ENCODE measurements at regions not wholly inside any gene's neighbourhood (a gene's known extent, or its start where the extent isn't known, plus 50 kb on each side); places are given as distances from the start of the nearest gene placed in this dataset.
"Not testable (repeated sequence)": the region's sequence is repeated elsewhere in the genome, so short reads cannot be mapped to it uniquely, and the experiment has no call there.

DNA sequence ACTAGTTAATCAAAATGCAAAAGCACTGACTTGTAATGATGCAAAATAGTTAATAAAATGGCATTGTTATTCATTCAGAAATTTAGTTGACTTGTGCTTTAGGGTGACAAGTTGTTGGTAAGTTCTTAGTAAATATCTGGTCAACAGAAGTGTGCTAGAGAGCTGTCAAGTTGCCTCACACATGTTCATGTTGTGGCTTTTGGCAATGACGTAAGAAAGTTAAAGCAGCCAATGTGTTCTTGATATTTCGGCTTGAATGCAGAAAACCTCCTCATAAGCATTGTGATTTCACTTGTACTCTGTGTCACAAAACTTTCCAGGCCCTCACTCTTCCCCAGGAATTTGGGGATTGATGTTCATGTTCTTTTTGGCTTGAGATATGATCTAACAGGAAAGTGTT lies 626.7 kb downstream of the PRR16 start:
- Histone ChIP-seq H3K4me3 (no peak overlapping the region), H3K36me3 (no peaks in the 10 kb centered on the region), H3K27me3 (no peaks in the 10 kb centered on the region), H3K27ac (no peak overlapping the region), H3K4me1 (no peaks in the 10 kb centered on the region), H3K9me3 (no peaks in the 10 kb centered on the region)
- WGBS, 2 donors (ENCODE audit: low coverage in 1 of 2), result 74 to 78% methylated on average over 2 of the region's 2 CpGs
- ATAC-seq, result no peak
- TF ChIP-seq POLR2A (IDR thresholded peaks at IDR 0.05), result no peak
- no peak for TF ChIP-seq EP300 (IDR thresholded peaks at IDR 0.05)
- TF ChIP-seq POLR2AphosphoS5 (IDR thresholded peaks at IDR 0.05), result no peak
- TF ChIP-seq, protein P1, sequence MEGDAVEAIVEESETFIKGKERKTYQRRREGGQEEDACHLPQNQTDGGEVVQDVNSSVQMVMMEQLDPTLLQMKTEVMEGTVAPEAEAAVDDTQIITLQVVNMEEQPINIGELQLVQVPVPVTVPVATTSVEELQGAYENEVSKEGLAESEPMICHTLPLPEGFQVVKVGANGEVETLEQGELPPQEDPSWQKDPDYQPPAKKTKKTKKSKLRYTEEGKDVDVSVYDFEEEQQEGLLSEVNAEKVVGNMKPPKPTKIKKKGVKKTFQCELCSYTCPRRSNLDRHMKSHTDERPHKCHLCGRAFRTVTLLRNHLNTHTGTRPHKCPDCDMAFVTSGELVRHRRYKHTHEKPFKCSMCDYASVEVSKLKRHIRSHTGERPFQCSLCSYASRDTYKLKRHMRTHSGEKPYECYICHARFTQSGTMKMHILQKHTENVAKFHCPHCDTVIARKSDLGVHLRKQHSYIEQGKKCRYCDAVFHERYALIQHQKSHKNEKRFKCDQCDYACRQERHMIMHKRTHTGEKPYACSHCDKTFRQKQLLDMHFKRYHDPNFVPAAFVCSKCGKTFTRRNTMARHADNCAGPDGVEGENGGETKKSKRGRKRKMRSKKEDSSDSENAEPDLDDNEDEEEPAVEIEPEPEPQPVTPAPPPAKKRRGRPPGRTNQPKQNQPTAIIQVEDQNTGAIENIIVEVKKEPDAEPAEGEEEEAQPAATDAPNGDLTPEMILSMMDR (IDR thresholded peaks at IDR 0.05), result no peak

- TF ChIP-seq, protein P1 (IDR thresholded peaks at IDR 0.05), result no peak
- TF ChIP-seq POLR2AphosphoS5 (IDR thresholded peaks at IDR 0.05) (no peak), POLR2A (IDR thresholded peaks at IDR 0.05) (no peak), EP300 (IDR thresholded peaks at IDR 0.05) (no peak)
- Histone ChIP-seq H3K36me3 (no peaks in the 10 kb centered on the region), H3K27me3 (no peaks in the 10 kb centered on the region), H3K4me3 (no peak overlapping the region), H3K4me1 (no peaks in the 10 kb centered on the region), H3K9me3 (no peaks in the 10 kb centered on the region), H3K27ac (no peak overlapping the region)
- ATAC-seq, result no peak
Measured at GRCh38 chr5:121100931-121101330, 636.8 kb downstream of the PRR16 start.

- Histone ChIP-seq H3K9me3 (no peaks in the 10 kb centered on the region), H3K4me1 (no peaks in the 10 kb centered on the region), H3K27me3 (no peaks in the 10 kb centered on the region), H3K27ac (no peak overlapping the region), H3K36me3 (no peaks in the 10 kb centered on the region), H3K4me3 (no peak overlapping the region)
- WGBS, 2 donors (ENCODE audit: low coverage in 1 of 2), result 49 to 78% methylated on average over 2 of the region's 2 CpGs
- no peak for TF ChIP-seq POLR2A (IDR thresholded peaks at IDR 0.05)
- TF ChIP-seq EP300 (IDR thresholded peaks at IDR 0.05), result no peak
- TF ChIP-seq, protein P1 (IDR thresholded peaks at IDR 0.05), result no peak
- no peak for TF ChIP-seq POLR2AphosphoS5 (IDR thresholded peaks at IDR 0.05)
- no peak for ATAC-seq
Measured at GRCh38 chr5:121105921-121106320, 641.8 kb downstream of the PRR16 start.

DNA sequence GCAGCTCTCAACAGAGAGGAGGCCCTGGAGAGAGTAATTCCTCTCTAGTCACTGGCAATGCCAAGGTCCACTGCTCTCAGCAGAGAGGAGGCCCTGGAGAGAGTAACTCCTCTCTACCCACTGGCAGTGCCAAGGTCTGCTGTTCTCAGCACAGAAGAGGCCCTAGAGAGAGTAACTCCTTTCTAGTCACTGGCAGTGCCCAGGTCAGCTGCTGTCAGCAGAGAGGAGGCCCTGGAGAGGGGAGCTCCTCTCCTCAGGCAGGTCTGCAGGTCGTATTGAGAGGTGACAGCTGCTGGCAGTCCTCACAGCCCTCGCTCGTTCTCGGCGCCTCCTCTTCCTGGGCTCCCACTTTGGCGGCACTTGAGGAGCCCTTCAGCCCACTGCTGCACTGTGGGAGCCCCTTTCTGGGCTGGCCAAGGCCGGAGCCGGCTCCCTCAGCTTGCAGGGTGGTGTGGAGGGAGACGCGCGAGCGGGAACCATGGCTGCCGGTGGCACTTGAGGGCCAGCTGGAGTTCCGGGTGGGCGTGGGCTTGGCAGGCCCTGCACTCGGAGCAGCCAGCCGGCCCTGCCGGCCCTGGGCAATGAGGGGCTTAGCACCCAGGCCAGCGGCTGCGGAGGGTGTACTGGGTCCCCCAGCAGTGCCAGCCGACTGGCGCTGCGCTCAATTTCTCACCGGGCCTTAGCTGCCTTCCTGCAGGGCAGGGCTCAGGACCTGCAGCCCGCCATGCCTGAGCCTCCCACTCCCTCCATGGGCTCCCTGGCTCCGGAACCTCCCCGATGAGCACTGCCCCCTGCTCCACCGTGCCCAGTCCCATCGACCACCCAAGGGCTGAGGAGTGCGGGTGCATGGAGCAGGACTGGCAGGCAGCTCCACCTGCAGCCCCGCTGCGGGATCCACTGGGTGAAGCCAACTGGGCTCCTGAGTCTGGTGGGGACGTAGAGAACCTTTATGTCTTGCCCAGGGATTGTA lies 642.9 kb downstream of the PRR16 start:
- H3K27me3 ChIP-seq, H3K36me3 ChIP-seq, ATAC-seq, H3K27ac ChIP-seq, H3K9me3 ChIP-seq, H3K4me3 ChIP-seq, H3K4me1 ChIP-seq: not testable (repeated sequence)
- no CpG with 5 or more reads among the region's 33 CpGs for WGBS, 2 donors (ENCODE audit: low coverage in 1 of 2)

DNA sequence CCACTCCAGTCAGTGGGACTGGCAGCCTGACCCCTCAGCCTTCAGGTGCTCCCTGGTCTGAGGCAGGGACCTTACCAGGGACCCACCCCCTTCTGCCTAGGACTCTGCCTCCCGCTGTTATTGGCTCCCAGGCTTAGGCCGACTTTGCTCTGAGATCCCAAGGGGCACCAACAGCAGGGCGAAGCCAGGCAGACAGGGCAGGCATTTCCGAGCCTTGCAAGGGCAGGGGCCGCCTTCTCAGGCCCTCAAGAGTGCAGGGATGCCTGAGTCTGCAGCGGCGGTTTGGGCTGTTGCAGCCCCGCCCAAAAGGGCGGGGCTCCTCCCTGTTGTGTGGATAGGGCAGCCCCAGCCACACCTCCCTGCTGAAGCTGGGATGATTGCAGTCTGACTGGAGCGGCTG lies 644.6 kb downstream of the PRR16 start:
- Histone ChIP-seq H3K4me1 (no peaks in the 10 kb centered on the region), H3K36me3 (no peaks in the 10 kb centered on the region), H3K4me3 (no peak overlapping the region), H3K9me3 (no peaks in the 10 kb centered on the region), H3K27me3 (no peaks in the 10 kb centered on the region), H3K27ac (no peak overlapping the region)
- TF ChIP-seq EP300 (IDR thresholded peaks at IDR 0.05), result no peak
- no peak for TF ChIP-seq POLR2AphosphoS5 (IDR thresholded peaks at IDR 0.05)
- no peak for TF ChIP-seq POLR2A (IDR thresholded peaks at IDR 0.05)
- TF ChIP-seq, protein P1 (IDR thresholded peaks at IDR 0.05), result no peak
- ATAC-seq, result no peak
- WGBS, 2 donors (ENCODE audit: low coverage in 1 of 2), result no CpG with 5 or more reads among the region's 10 CpGs
